ENCODE measurements at regions not wholly inside any gene's neighbourhood (a gene's known extent, or its start where the extent isn't known, plus 50 kb on each side); places are given as distances from the start of the nearest gene placed in this dataset.
A peak's percentile ranks its signal among the peaks of the same experiment; 100 is the strongest.

DNA sequence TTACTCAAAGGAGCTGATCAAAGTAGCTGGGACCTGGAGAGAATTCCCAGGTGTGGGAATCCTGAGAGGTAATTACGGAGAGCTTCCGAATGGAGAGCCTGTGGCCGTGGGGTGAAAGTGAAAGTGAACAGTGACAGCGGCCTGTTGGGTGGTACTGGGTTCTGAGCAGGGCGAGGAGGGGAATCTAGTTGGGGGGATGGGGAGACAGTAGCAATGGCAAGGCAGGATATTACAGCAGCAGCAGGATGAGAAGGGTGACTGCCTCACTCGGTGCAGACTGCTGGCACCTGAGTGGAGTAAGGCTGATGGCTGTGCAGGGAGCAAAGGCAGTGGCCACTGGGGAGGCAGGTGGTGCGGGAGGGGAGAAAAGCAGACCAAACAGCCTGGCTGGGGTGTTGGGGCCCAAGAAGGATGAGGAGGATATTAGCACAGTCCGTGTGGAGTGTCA lies 70.3 kb upstream of the PRDX6 start:
- DNase-seq (ENCODE audit: low spot score, unreplicated experiment), result no peak
- H3K27me3 Mint-ChIP-seq, result no peaks in the 10 kb centered on the region
- H3K9me3 Mint-ChIP-seq (ENCODE audit: low read depth), result no peaks in the 10 kb centered on the region
- H3K36me3 Mint-ChIP-seq (ENCODE audit: insufficient read depth), result no peaks in the 10 kb centered on the region
- H3K4me1 Mint-ChIP-seq (ENCODE audit: low read depth), result no peaks in the 10 kb centered on the region
- H3K4me3 Mint-ChIP-seq (ENCODE audit: low read depth), result no peak overlapping the region
- no peak overlapping the region for H3K27ac Mint-ChIP-seq
- TF ChIP-seq, protein P1, sequence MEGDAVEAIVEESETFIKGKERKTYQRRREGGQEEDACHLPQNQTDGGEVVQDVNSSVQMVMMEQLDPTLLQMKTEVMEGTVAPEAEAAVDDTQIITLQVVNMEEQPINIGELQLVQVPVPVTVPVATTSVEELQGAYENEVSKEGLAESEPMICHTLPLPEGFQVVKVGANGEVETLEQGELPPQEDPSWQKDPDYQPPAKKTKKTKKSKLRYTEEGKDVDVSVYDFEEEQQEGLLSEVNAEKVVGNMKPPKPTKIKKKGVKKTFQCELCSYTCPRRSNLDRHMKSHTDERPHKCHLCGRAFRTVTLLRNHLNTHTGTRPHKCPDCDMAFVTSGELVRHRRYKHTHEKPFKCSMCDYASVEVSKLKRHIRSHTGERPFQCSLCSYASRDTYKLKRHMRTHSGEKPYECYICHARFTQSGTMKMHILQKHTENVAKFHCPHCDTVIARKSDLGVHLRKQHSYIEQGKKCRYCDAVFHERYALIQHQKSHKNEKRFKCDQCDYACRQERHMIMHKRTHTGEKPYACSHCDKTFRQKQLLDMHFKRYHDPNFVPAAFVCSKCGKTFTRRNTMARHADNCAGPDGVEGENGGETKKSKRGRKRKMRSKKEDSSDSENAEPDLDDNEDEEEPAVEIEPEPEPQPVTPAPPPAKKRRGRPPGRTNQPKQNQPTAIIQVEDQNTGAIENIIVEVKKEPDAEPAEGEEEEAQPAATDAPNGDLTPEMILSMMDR (IDR thresholded peaks at IDR 0.05; ENCODE audit: unreplicated experiment), result no peak

DNA sequence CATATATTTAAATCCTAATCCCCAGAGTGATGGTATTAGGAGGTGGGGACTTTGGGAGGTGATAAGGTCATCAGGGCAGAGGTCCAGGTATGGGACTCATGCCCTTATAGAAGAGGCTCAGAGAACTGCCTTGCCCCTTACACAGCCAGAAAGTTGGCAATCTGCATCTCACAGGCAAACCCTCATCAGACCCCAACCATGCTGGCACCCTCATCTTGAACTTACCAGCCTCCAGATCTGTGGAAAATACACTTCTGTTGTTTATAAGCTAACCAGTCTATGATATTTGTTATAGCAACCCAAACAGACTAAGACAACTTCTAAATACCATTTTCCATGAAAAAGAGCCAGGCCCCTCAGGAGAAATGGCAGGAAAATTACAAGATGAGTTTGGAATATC lies 69.3 kb upstream of the PRDX6 start:
- Mint-ChIP-seq H3K4me3 (ENCODE audit: low read depth) (no peak overlapping the region), H3K9me3 (ENCODE audit: low read depth) (no peaks in the 10 kb centered on the region), H3K4me1 (ENCODE audit: low read depth) (no peaks in the 10 kb centered on the region), H3K36me3 (ENCODE audit: insufficient read depth) (no peaks in the 10 kb centered on the region), H3K27ac (no peak overlapping the region), H3K27me3 (no peaks in the 10 kb centered on the region)
- TF ChIP-seq, protein P1 (IDR thresholded peaks at IDR 0.05; ENCODE audit: unreplicated experiment), result no peak
- DNase-seq (ENCODE audit: low spot score, unreplicated experiment), result no peak

DNA sequence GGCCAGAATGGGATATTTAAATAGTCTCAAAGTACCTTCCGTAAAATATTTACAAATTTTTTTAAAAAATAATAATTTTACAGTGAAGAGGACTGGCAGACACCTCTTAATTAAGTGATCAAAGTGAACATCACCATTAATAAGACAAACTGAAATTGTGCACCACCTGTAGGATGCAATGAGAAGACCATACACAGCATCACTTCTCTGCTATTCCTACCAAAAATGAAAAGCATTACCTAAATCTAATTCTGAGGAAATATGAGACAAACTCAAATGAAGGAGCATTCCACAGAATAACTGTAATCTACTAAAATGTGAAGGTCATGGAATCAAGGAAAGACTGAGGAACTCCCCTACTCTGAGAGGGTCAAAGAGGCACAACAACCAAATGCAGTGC lies 68.2 kb upstream of the PRDX6 start:
- no peak for DNase-seq (ENCODE audit: low spot score, unreplicated experiment)
- no peaks in the 10 kb centered on the region for H3K9me3 Mint-ChIP-seq (ENCODE audit: low read depth)
- TF ChIP-seq, protein P1 (IDR thresholded peaks at IDR 0.05; ENCODE audit: unreplicated experiment), result no peak
- H3K27ac Mint-ChIP-seq, result no peak overlapping the region
- H3K36me3 Mint-ChIP-seq (ENCODE audit: insufficient read depth), result no peaks in the 10 kb centered on the region
- H3K4me1 Mint-ChIP-seq (ENCODE audit: low read depth), result no peaks in the 10 kb centered on the region
- no peaks in the 10 kb centered on the region for H3K27me3 Mint-ChIP-seq
- H3K4me3 Mint-ChIP-seq (ENCODE audit: low read depth), result no peak overlapping the region

DNA sequence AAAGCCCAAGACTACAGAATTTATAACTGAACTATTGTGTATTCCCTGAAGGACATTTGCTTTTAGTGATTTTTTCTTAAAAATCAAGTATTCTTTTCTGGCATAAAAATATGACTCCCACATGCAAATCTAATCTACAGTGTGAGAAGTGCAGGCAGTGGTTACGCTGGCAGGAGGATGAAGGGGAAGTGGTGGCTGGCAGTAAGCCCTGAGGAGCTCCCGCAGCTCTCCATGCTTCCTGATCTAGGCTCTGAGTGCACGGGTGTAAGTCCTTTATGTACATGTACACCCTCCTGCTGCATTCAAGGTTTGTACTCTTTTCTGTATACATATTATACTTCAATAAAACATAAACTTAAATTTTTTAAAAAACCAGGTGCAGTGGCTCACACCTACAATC lies 67.5 kb upstream of the PRDX6 start:
- Mint-ChIP-seq H3K36me3 (ENCODE audit: insufficient read depth) (no peaks in the 10 kb centered on the region), H3K27ac (peak overlapping the region; percentile 69), H3K9me3 (ENCODE audit: low read depth) (no peaks in the 10 kb centered on the region), H3K27me3 (no peaks in the 10 kb centered on the region), H3K4me1 (ENCODE audit: low read depth) (no peaks in the 10 kb centered on the region), H3K4me3 (ENCODE audit: low read depth) (no peak overlapping the region)
- TF ChIP-seq, protein P1 (IDR thresholded peaks at IDR 0.05; ENCODE audit: unreplicated experiment), result no peak
- DNase-seq (ENCODE audit: low spot score, unreplicated experiment), result no peak

DNA sequence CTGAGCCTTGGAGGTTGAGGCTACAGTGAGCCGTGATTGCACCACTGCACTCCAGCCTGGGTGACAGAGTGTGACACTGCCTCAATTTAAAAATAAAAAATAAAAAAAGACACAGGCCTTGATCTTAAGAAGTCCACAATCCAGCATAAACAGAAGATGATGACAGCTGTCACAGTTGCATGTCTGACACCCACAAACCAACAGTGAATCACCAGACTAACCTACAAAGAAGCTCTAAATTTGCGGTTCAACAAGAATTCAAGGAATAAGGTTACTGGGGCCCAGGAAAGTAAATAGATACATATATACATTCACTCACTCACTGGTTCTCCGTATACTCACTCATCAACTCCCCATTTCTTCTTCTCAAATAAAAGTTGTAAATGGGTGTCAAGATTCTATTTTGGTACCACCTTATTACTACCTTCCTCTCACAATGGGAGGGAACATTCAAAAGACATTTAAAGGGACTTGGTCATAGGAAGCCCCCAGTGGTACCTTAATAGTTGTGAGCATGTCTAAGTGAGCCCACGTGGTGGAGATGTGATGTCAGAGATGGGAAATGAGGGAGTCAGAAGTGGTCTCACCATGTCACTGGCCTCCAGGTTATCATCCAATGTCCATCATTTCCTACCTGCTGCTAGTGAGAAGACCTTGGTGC lies 66.9 kb upstream of the PRDX6 start:
- TF ChIP-seq, protein P1 (IDR thresholded peaks at IDR 0.05; ENCODE audit: unreplicated experiment), result no peak
- H3K27me3 Mint-ChIP-seq, result no peaks in the 10 kb centered on the region
- no peaks in the 10 kb centered on the region for H3K4me1 Mint-ChIP-seq (ENCODE audit: low read depth)
- H3K36me3 Mint-ChIP-seq (ENCODE audit: insufficient read depth), result peaks cover 2% of the 10 kb centered on the region
- H3K27ac Mint-ChIP-seq, result no peak overlapping the region
- no peaks in the 10 kb centered on the region for H3K9me3 Mint-ChIP-seq (ENCODE audit: low read depth)
- no peak for DNase-seq (ENCODE audit: low spot score, unreplicated experiment)
- H3K4me3 Mint-ChIP-seq (ENCODE audit: low read depth), result no peak overlapping the region

All from progenitor cell of endocrine pancreas (in vitro differentiated cells).